ENCODE measurements at regions not wholly inside any gene's neighbourhood (a gene's known extent, or its start where the extent isn't known, plus 50 kb on each side); places are given as distances from the start of the nearest gene placed in this dataset.

- DNase-seq: no peak
Observed at GRCh38 chr3:30170681-30171438, 435.5 kb upstream of the TGFBR2 start.

GRCh38 chr3:30174357-30174756, 432.0 kb upstream of the TGFBR2 start:
- DNase-seq: no peak

GRCh38 chr3:30180310-30181177, 425.9 kb upstream of the TGFBR2 start:
- DNase-seq: peak in 1 of 2 donors; percentile 14

GRCh38 chr3:30181178-30181465, 425.3 kb upstream of the TGFBR2 start:
- DNase-seq: no peak

GRCh38 chr3:30181581-30181980, 424.8 kb upstream of the TGFBR2 start:
- no peak for DNase-seq

- no peak for DNase-seq
Observed at GRCh38 chr3:30183421-30183820, 423.0 kb upstream of the TGFBR2 start.

GRCh38 chr3:30184091-30184810, 422.1 kb upstream of the TGFBR2 start:
- no peak for DNase-seq

- DNase-seq: no peak
Observed at GRCh38 chr3:30185872-30186271, 420.5 kb upstream of the TGFBR2 start.

- no peak for DNase-seq
Observed at GRCh38 chr3:30186741-30187219, 419.6 kb upstream of the TGFBR2 start.

- DNase-seq: no peak
Observed at GRCh38 chr3:30187366-30187765, 419.0 kb upstream of the TGFBR2 start.

- DNase-seq: no peak
Observed at GRCh38 chr3:30188713-30189112, 417.7 kb upstream of the TGFBR2 start.

GRCh38 chr3:30189900-30190299, 416.5 kb upstream of the TGFBR2 start:
- DNase-seq: no peak

- no peak for DNase-seq
Observed at GRCh38 chr3:30193625-30194044, 412.8 kb upstream of the TGFBR2 start.

- DNase-seq: no peak
Observed at GRCh38 chr3:30195352-30195751, 411.0 kb upstream of the TGFBR2 start.

GRCh38 chr3:30198162-30198561, 408.2 kb upstream of the TGFBR2 start:
- no peak for DNase-seq

- DNase-seq: peak; percentile 54 to 61
Observed at GRCh38 chr3:30199096-30199759, 407.2 kb upstream of the TGFBR2 start.

- no peak for DNase-seq
Observed at GRCh38 chr3:30199855-30200254, 406.5 kb upstream of the TGFBR2 start.

- DNase-seq: no peak
Observed at GRCh38 chr3:30201715-30202114, 404.7 kb upstream of the TGFBR2 start.

- DNase-seq: no peak
Observed at GRCh38 chr3:30203301-30203700, 403.1 kb upstream of the TGFBR2 start.

GRCh38 chr3:30204126-30204525, 402.3 kb upstream of the TGFBR2 start:
- DNase-seq: no peak

- DNase-seq: no peak
Observed at GRCh38 chr3:30206051-30206450, 400.4 kb upstream of the TGFBR2 start.

- DNase-seq: no peak
Observed at GRCh38 chr3:30221619-30222018, 384.8 kb upstream of the TGFBR2 start.

GRCh38 chr3:30222441-30222840, 384.0 kb upstream of the TGFBR2 start:
- no peak for DNase-seq
